Stomach (tissue), 8 donors: ENCODE measurements at regions not wholly inside any gene's neighbourhood (a gene's known extent, or its start where the extent isn't known, plus 50 kb on each side); places are given as distances from the start of the nearest gene placed in this dataset.

ENCODE experiments used
- DNase-seq, 2 donors: peaks; one replicate each; pipeline versions ENCODE4 v3.0.0 to v3.0.0-alpha.2; 2013 to 2019
- H3K27ac ChIP-seq, 5 donors: fragments of 200-600 bp in 4 of 5; sonication (generic) in 4 of 5; one replicate each; pipeline ENCODE4 v1.5.1; 2013 to 2019; ENCODE audit warnings: mild to moderate bottlenecking in 1 of 5, moderate library complexity in 1 of 5
- H3K27me3 ChIP-seq, 3 donors: fragments of 200-600 bp; sonication (generic); one replicate each; pipeline ENCODE4 v1.5.1; 2017 to 2019; ENCODE audit warnings: mixed run types in 1 of 3
- H3K36me3 ChIP-seq, 4 donors: fragments of 200-600 bp; sonication (generic); 1 replicate in 3 of 4; 2 replicates in 1 of 4; pipeline ENCODE4 v1.5.1; 2016 to 2019
- H3K4me1 ChIP-seq, 4 donors: fragments of 200-600 bp; sonication (generic); one replicate each; pipeline ENCODE4 v1.5.1; 2016 to 2019
- H3K4me3 ChIP-seq, 4 donors: fragments of 200-600 bp; sonication (generic) in 3 of 4; one replicate each; pipeline ENCODE4 v1.5.1; 2016 to 2019; ENCODE audit warnings: mild to moderate bottlenecking in 1 of 4
- H3K9me3 ChIP-seq, 4 donors: fragments of 200-600 bp; sonication (generic); one replicate each; pipeline ENCODE4 v1.5.1; 2016 to 2019
- CTCF ChIP-seq, 7 experiments: fragments of 450-650 bp in 4 of 7; fragments of 200-600 bp in 3 of 7; sonication (generic) in 3 of 7; IDR thresholded peaks; one replicate each; pipeline ENCODE4 v1.5.1; 2016 to 2019; ENCODE audit warnings: antibody characterized with exemption in 7 of 7, control low read depth in 2 of 7, mild to moderate bottlenecking in 1 of 7
- EP300 ChIP-seq: sonication (generic); formaldehyde crosslinking; IDR thresholded peaks from one replicate; pipeline ENCODE4 v1.6.1; 2017; ENCODE audit warnings: antibody characterized with exemption
- POLR2A ChIP-seq, 4 donors: fragments of 450-650 bp; IDR thresholded peaks; one replicate each; pipeline ENCODE4 v1.6.1; 2016; ENCODE audit warnings: antibody characterized with exemption in 4 of 4, control low read depth in 2 of 4, mild to moderate bottlenecking in 1 of 4, moderate library complexity in 1 of 4
- POLR2AphosphoS5 ChIP-seq, 3 donors: sonication (generic); formaldehyde crosslinking; IDR thresholded peaks; one replicate each; pipeline ENCODE4 v1.6.1; 2016; ENCODE audit warnings: antibody characterized with exemption in 3 of 3
- WGBS, 5 donors: extraction: QIAGEN DNeasy Blood & Tissue Kit in 3 of 5; methylation state at CpG; one replicate each; pipeline versions ENCODE4 v1.1.5 to v1.1.7; 2013 to 2018; 5-methylcytosine and 5-hydroxymethylcytosine counted together
- intact Hi-C: fragments of 100-400 bp; cut with DNase I; formaldehyde crosslinking; loops from one replicate; pipeline ENCODE4 v1.15.1; 2023; ENCODE audit warnings: low total_unique reads
- donor health status: healthy with polysubstance abuse.
- donor health status: Bipolar disorder and iron deficiency.
- donor health status: healthy.

DNA sequence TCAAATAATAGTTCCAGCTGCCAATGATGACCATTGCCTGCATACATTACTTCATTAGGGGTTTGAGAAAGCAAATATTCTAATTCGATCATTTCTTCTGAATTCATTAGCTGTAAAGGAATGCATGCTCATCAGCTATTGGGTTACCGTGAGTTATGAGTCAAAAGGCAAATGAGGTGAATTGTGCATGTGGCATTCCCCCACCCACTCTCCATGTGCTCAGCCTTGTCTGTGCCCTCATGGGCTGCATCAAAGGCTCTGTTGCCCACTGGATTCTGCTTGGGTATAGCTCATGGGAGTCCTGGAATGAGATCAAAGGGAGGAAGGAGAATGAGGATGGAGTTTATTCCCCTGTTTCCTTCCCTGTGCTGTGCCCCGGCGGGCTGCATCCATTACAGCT is 99.3 kb upstream of the CHRNA7 start:
- intact Hi-C loops: no loop called here
- Histone ChIP-seq H3K4me3 (no peak overlapping the region), H3K27me3 (no peaks in the 10 kb centered on the region), H3K9me3 (no peaks in the 10 kb centered on the region), H3K4me1 (no peaks in the 10 kb centered on the region), H3K27ac (no peak overlapping the region), H3K36me3 (no peaks in the 10 kb centered on the region)
- TF ChIP-seq POLR2AphosphoS5 (IDR thresholded peaks at IDR 0.05): no peak
- no peak for TF ChIP-seq EP300
- TF ChIP-seq CTCF (IDR thresholded peaks at IDR 0.05): no peak
- DNase-seq: no peak
- WGBS, 5 donors: 83 to 90% (median 87%) methylated on average over 4 of the region's 4 CpGs

GRCh38 chr15:31932576-31932975 is 97.7 kb upstream of the CHRNA7 start:
- no peak overlapping the region for H3K4me3 ChIP-seq
- no peaks in the 10 kb centered on the region for H3K27me3 ChIP-seq
- no peaks in the 10 kb centered on the region for H3K9me3 ChIP-seq
- H3K36me3 ChIP-seq: no peaks in the 10 kb centered on the region
- no peak overlapping the region for H3K27ac ChIP-seq
- 76 to 88% (median 81%) methylated on average over 5 of the region's 5 CpGs for WGBS, 5 donors
- TF ChIP-seq EP300 (no peak), POLR2AphosphoS5 (IDR thresholded peaks at IDR 0.05) (no peak), CTCF (IDR thresholded peaks at IDR 0.05) (no peak), POLR2A (IDR thresholded peaks at IDR 0.05) (no peak)
- no peak for DNase-seq
- no peaks in the 10 kb centered on the region for H3K4me1 ChIP-seq
- intact Hi-C loops: no loop called here

- WGBS, 5 donors: 55 to 64% (median 58%) methylated on average over 5 of the region's 5 CpGs
- Histone ChIP-seq H3K27me3 (no peaks in the 10 kb centered on the region), H3K36me3 (no peaks in the 10 kb centered on the region), H3K4me1 (no peaks in the 10 kb centered on the region), H3K9me3 (no peaks in the 10 kb centered on the region), H3K27ac (no peak overlapping the region), H3K4me3 (no peak overlapping the region)
- intact Hi-C loops: no loop called here
- no peak for TF ChIP-seq EP300
- no peak for TF ChIP-seq CTCF (IDR thresholded peaks at IDR 0.05)
- no peak for TF ChIP-seq POLR2AphosphoS5 (IDR thresholded peaks at IDR 0.05)
- TF ChIP-seq POLR2A (IDR thresholded peaks at IDR 0.05): no peak
- DNase-seq: no peak
Observed at GRCh38 chr15:31934821-31935220, 95.5 kb upstream of the CHRNA7 start.

DNA sequence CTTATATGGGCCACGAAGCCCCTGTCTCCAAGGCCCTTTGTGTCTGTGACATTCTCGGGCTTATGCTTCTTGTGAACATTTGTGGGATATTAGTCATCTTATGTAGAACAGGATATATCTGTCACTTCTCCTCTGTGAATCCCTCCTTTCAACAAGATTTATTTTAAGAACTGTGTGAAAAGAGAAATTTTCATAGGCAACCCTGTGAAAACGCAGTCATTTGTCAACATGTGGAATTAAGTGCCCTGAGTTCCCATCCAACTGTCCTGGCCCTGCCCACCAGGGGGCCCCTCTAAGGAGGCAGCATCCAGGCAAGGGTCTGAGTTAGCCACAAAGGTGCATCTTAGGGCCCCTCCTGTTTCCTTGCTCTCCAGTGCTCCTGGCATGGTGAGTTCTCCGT is 76.8 kb upstream of the CHRNA7 start:
- intact Hi-C loops: no loop called here
- DNase-seq: no peak
- TF ChIP-seq POLR2AphosphoS5 (IDR thresholded peaks at IDR 0.05) (no peak), CTCF (IDR thresholded peaks at IDR 0.05) (no peak), EP300 (no peak), POLR2A (IDR thresholded peaks at IDR 0.05) (no peak)
- Histone ChIP-seq H3K4me1 (no peaks in the 10 kb centered on the region), H3K27ac (no peak overlapping the region), H3K36me3 (no peaks in the 10 kb centered on the region), H3K9me3 (peaks cover 0 to 26% (median 17%) of the 10 kb centered on the region in 4 donors), H3K27me3 (peaks cover 0 to 7% (median 0%) of the 10 kb centered on the region in 3 donors), H3K4me3 (no peak overlapping the region)
- 58 to 79% (median 72%) methylated on average over 4 of the region's 4 CpGs for WGBS, 5 donors
